ENCODE measurements at regions not wholly inside any gene's neighbourhood (a gene's known extent, or its start where the extent isn't known, plus 50 kb on each side); places are given as distances from the start of the nearest gene placed in this dataset.

- H2AFZ ChIP-seq (ENCODE audit: low read depth, low read length), result no peak overlapping the region
- no peaks in the 10 kb centered on the region for H3K79me2 ChIP-seq (ENCODE audit: control insufficient read depth, insufficient read depth, low read length)
- H3K36me3 ChIP-seq (ENCODE audit: control insufficient read depth in 2 of 2, extremely low read depth in 1 of 2, insufficient read depth in 2 of 2, low read length in 2 of 2), result no peaks in the 10 kb centered on the region
- no peaks in the 10 kb centered on the region for H3K9me3 ChIP-seq (replicated peaks; ENCODE audit: control insufficient read depth, insufficient read depth, low read length)
- H3K4me3 ChIP-seq (replicated peaks in 1 of 3; ENCODE audit: insufficient read depth in 1 of 3, low read depth in 1 of 3, low read length in 3 of 3), result no peak overlapping the region
- H3K9me1 ChIP-seq (replicated peaks; ENCODE audit: control insufficient read depth, extremely low read depth, insufficient read depth, low read length), result no peaks in the 10 kb centered on the region
- no peaks in the 10 kb centered on the region for H3K4me1 ChIP-seq (ENCODE audit: control insufficient read depth, extremely low read depth, insufficient read depth, low read length)
- no peak overlapping the region for H3K9ac ChIP-seq (replicated peaks; ENCODE audit: extremely low read depth, insufficient read depth, low read length)
- dilution Hi-C loops (cut with MboI; ENCODE audit: extremely low pct_ligation_motif_present, low sequenced_read_pairs), result no loop called here
- FAIRE-seq, result no peak
- no peaks in the 10 kb centered on the region for H3K27me3 ChIP-seq (ENCODE audit: control insufficient read depth in 2 of 2, insufficient read depth in 2 of 2, low read length in 2 of 2)
- ChIA-PET POLR2A (no interaction called here), CTCF (no interaction called here)
- no TSS peak for BruUV-seq (replicated peaks)
- TF ChIP-seq POLR2AphosphoS5 (IDR thresholded peaks at IDR 0.05; ENCODE audit: insufficient read depth, low read depth, low read length), result no peak
- TF ChIP-seq FOS (IDR thresholded peaks at IDR 0.05; ENCODE audit: borderline replicate concordance, insufficient read depth, low read length), result no peak
- TF ChIP-seq POLR2A (IDR thresholded peaks at IDR 0.05; ENCODE audit: low read depth, low read length), result no peak
- TF ChIP-seq MYC (IDR thresholded peaks at IDR 0.05; ENCODE audit: low read depth, low read length), result no peak
- TF ChIP-seq CTCF (IDR thresholded peaks at IDR 0.05; ENCODE audit: extremely low read depth in 1 of 2, insufficient read depth in 1 of 2, low read depth in 1 of 2, low read length in 2 of 2), result no peak
- no peak for TF ChIP-seq JUN (IDR thresholded peaks at IDR 0.05; ENCODE audit: borderline replicate concordance, insufficient read depth, insufficient read length, low read depth)
- TF ChIP-seq GATA2 (IDR thresholded peaks at IDR 0.05; ENCODE audit: insufficient read depth, insufficient read length, low read depth, low read length), result no peak
- TF ChIP-seq MAX (IDR thresholded peaks at IDR 0.05; ENCODE audit: insufficient read depth, insufficient read length), result no peak
- no peak for TF ChIP-seq EZH2 (IDR thresholded peaks at IDR 0.05; ENCODE audit: borderline replicate concordance, low read depth, low read length, severe bottlenecking)
- intact Hi-C loops (cut with micrococcal nuclease), result loop anchor here (5.0 kb wide), 1 partner anchor 1488 kb away; no protein-coding TSS in a partner anchor
- no peak for DNase-seq (ENCODE audit: low read depth, low spot score)
- no peak overlapping the region for H3K27ac ChIP-seq (ENCODE audit: insufficient read depth, low read depth, low read length)
- no peaks in the 10 kb centered on the region for H4K20me1 ChIP-seq (replicated peaks; ENCODE audit: control insufficient read depth, extremely low read depth, insufficient read depth, low read length)
- no peak overlapping the region for H3K4me2 ChIP-seq (ENCODE audit: insufficient read depth, low read length)
These were observed 121.7 kb downstream of the EDEM1 start for GRCh38 chr3:5309171-5309570.

Measured in endothelial cell of umbilical vein (primary cell).